Tibial nerve (tissue), 4 donors: ENCODE measurements at regions not wholly inside any gene's neighbourhood (a gene's known extent, or its start where the extent isn't known, plus 50 kb on each side); places are given as distances from the start of the nearest gene placed in this dataset.

Experiments used
- DNase-seq, 2 donors: peaks; one replicate each; pipeline ENCODE4 v3.0.0-alpha.2; 2019; ENCODE audit warnings: low spot score in 2 of 2
- H3K27ac ChIP-seq, 4 donors: fragments of 200-600 bp; sonication (generic) in 3 of 4; one replicate each; pipeline ENCODE4 v1.5.1; 2017 to 2019; ENCODE audit warnings: mild to moderate bottlenecking in 1 of 4
- H3K27me3 ChIP-seq, 2 donors: fragments of 200-600 bp; sonication (generic) in 1 of 2; one replicate each; pipeline versions ENCODE4 v1.5.1 to v1.6.0; 2017 to 2019
- H3K36me3 ChIP-seq, 3 donors: fragments of 200-600 bp; sonication (generic); one replicate each; pipeline ENCODE4 v1.5.1; 2018 to 2019
- H3K4me1 ChIP-seq, 4 donors: fragments of 200-600 bp; sonication (generic) in 3 of 4; one replicate each; pipeline ENCODE4 v1.5.1; 2017 to 2019
- H3K4me3 ChIP-seq, 4 donors: fragments of 200-600 bp; sonication (generic) in 3 of 4; one replicate each; pipeline ENCODE4 v1.5.1; 2017 to 2019; ENCODE audit warnings: mild to moderate bottlenecking in 1 of 4, moderate library complexity in 1 of 4
- H3K9me3 ChIP-seq, 4 donors: fragments of 200-600 bp; sonication (generic) in 3 of 4; one replicate each; pipeline ENCODE4 v1.5.1; 2017 to 2019
- CTCF ChIP-seq, 5 experiments: fragments of 200-600 bp in 3 of 5; fragments of 450-650 bp in 2 of 5; sonication (generic) in 3 of 5; IDR thresholded peaks; one replicate each; pipeline ENCODE4 v1.5.1; 2016 to 2019; ENCODE audit warnings: antibody characterized with exemption in 5 of 5, mild to moderate bottlenecking in 3 of 5, moderate library complexity in 2 of 5
- EP300 ChIP-seq, 2 donors: sonication (generic); formaldehyde crosslinking; IDR thresholded peaks; one replicate each; pipeline ENCODE4 v1.6.1; 2017; ENCODE audit warnings: antibody characterized with exemption in 2 of 2, mild to moderate bottlenecking in 1 of 2
- POLR2A ChIP-seq, 2 donors: fragments of 450-650 bp; IDR thresholded peaks; one replicate each; pipeline ENCODE4 v1.6.1; 2017; ENCODE audit warnings: antibody characterized with exemption in 2 of 2, mild to moderate bottlenecking in 2 of 2, moderate library complexity in 2 of 2
- WGBS, 2 donors: methylation state at CpG; one replicate each; pipeline ENCODE4 v1.1.5; 2018; 5-methylcytosine and 5-hydroxymethylcytosine counted together

GRCh38 chr1:57982852-57983251, 559.0 kb upstream of the DAB1 start:
- no peaks in the 10 kb centered on the region for H3K4me1 ChIP-seq
- peaks cover 0 to 13% (median 0%) of the 10 kb centered on the region in 4 donors for H3K9me3 ChIP-seq
- H3K27ac ChIP-seq = no peak overlapping the region
- no peaks in the 10 kb centered on the region for H3K27me3 ChIP-seq
- H3K36me3 ChIP-seq = no peaks in the 10 kb centered on the region
- WGBS, 2 donors = 67 to 70% methylated on average over 4 of the region's 4 CpGs
- no peak for DNase-seq
- H3K4me3 ChIP-seq = no peak overlapping the region
- TF ChIP-seq CTCF (IDR thresholded peaks at IDR 0.05) = no peak
- no peak for TF ChIP-seq EP300 (IDR thresholded peaks at IDR 0.05)

GRCh38 chr1:57976216-57976615, 552.4 kb upstream of the DAB1 start:
- no peak overlapping the region for H3K4me3 ChIP-seq
- WGBS, 2 donors = 84% methylated on average over 5 of the region's 5 CpGs
- no peak for DNase-seq

GRCh38 chr1:57968321-57968720, 544.5 kb upstream of the DAB1 start:
- WGBS, 2 donors = 77 to 78% methylated on average over 5 of the region's 5 CpGs
- Histone ChIP-seq H3K4me1 (no peaks in the 10 kb centered on the region), H3K36me3 (no peaks in the 10 kb centered on the region), H3K9me3 (peaks cover 0 to 5% (median 0%) of the 10 kb centered on the region in 4 donors), H3K4me3 (no peak overlapping the region), H3K27me3 (no peaks in the 10 kb centered on the region), H3K27ac (no peak overlapping the region)
- TF ChIP-seq EP300 (IDR thresholded peaks at IDR 0.05) (no peak), CTCF (IDR thresholded peaks at IDR 0.05) (no peak), POLR2A (IDR thresholded peaks at IDR 0.05) (no peak)
- DNase-seq = no peak

More at GRCh38 chr1:57976216-57976615, 552.4 kb upstream of the DAB1 start:
- H3K36me3 ChIP-seq = no peaks in the 10 kb centered on the region
- H3K27me3 ChIP-seq = no peaks in the 10 kb centered on the region
- TF ChIP-seq EP300 (IDR thresholded peaks at IDR 0.05) = no peak
- peaks cover 0 to 32% (median 0%) of the 10 kb centered on the region in 4 donors for H3K9me3 ChIP-seq
- no peaks in the 10 kb centered on the region for H3K4me1 ChIP-seq
- H3K27ac ChIP-seq = no peak overlapping the region

GRCh38 chr1:57966751-57967406, 543.0 kb upstream of the DAB1 start:
- 62 to 66% methylated on average over 3 of the region's 3 CpGs for WGBS, 2 donors
- no peaks in the 10 kb centered on the region for H3K27me3 ChIP-seq
- H3K27ac ChIP-seq = no peak overlapping the region
- no peaks in the 10 kb centered on the region for H3K9me3 ChIP-seq
- TF ChIP-seq POLR2A (IDR thresholded peaks at IDR 0.05) = no peak
- no peaks in the 10 kb centered on the region for H3K36me3 ChIP-seq
- no peaks in the 10 kb centered on the region for H3K4me1 ChIP-seq
- H3K4me3 ChIP-seq = no peak overlapping the region
- no peak for DNase-seq

GRCh38 chr1:57966340-57966739, 542.5 kb upstream of the DAB1 start:
- H3K27ac ChIP-seq = no peak overlapping the region
- TF ChIP-seq EP300 (IDR thresholded peaks at IDR 0.05) (no peak), POLR2A (IDR thresholded peaks at IDR 0.05) (no peak), CTCF (IDR thresholded peaks at IDR 0.05) (no peak)
- H3K4me3 ChIP-seq = no peak overlapping the region
- H3K9me3 ChIP-seq = no peaks in the 10 kb centered on the region
- no peaks in the 10 kb centered on the region for H3K36me3 ChIP-seq
- 66 to 83% methylated on average over 5 of the region's 5 CpGs for WGBS, 2 donors
- no peaks in the 10 kb centered on the region for H3K4me1 ChIP-seq
- no peak for DNase-seq
- no peaks in the 10 kb centered on the region for H3K27me3 ChIP-seq

GRCh38 chr1:57963581-57963980, 539.7 kb upstream of the DAB1 start:
- H3K4me1 ChIP-seq = no peaks in the 10 kb centered on the region
- H3K9me3 ChIP-seq = no peaks in the 10 kb centered on the region
- no peak for DNase-seq
- no peak for TF ChIP-seq POLR2A (IDR thresholded peaks at IDR 0.05)
- TF ChIP-seq CTCF (IDR thresholded peaks at IDR 0.05) = no peak
- no peak for TF ChIP-seq EP300 (IDR thresholded peaks at IDR 0.05)
- no peak overlapping the region for H3K27ac ChIP-seq
- H3K36me3 ChIP-seq = no peaks in the 10 kb centered on the region
- no peaks in the 10 kb centered on the region for H3K27me3 ChIP-seq
- no peak overlapping the region for H3K4me3 ChIP-seq
- WGBS, 2 donors = 77 to 81% methylated on average over 6 of the region's 6 CpGs
